ENCODE measurements at regions not wholly inside any gene's neighbourhood (a gene's known extent, or its start where the extent isn't known, plus 50 kb on each side); places are given as distances from the start of the nearest gene placed in this dataset.

- TF ChIP-seq CTCF (IDR thresholded peaks at IDR 0.05): no peak
- TF ChIP-seq SIN3A (IDR thresholded peaks at IDR 0.05; ENCODE audit: borderline replicate concordance, insufficient read depth, low read depth, low read length): no peak
- TF ChIP-seq REST (IDR thresholded peaks at IDR 0.05; ENCODE audit: insufficient read depth in 1 of 2, low read depth in 2 of 2, low read length in 1 of 2): no peak
- TF ChIP-seq TCF7L2 (IDR thresholded peaks at IDR 0.05; ENCODE audit: low read depth, low read length): no peak
These were observed 923.8 kb downstream of the RAPGEF2 start for GRCh38 chr4:160026721-160027120.

All from Panc1 (cell line).